ENCODE measurements at regions not wholly inside any gene's neighbourhood (a gene's known extent, or its start where the extent isn't known, plus 50 kb on each side); places are given as distances from the start of the nearest gene placed in this dataset.
"Not testable (repeated sequence)": the region's sequence is repeated elsewhere in the genome, so short reads cannot be mapped to it uniquely, and the experiment has no call there.

- H3K36me3 ChIP-seq (ENCODE audit: insufficient read depth, low read length) = no peaks in the 10 kb centered on the region
- CTCF ChIA-PET = interaction anchor here (1.2 kb wide), 1 partner anchor 14 kb away, joined by 3 read pairs; no protein-coding TSS in a partner anchor
- no peak overlapping the region for H3K4me3 ChIP-seq (ENCODE audit: low read length)
- Mint-ChIP-seq H3K27me3 (no peaks in the 10 kb centered on the region), H3K9me3 (peaks cover 17 to 34% (median 22%) of the 10 kb centered on the region in 5 donors), H3K4me3 (no peak overlapping the region), H3K4me1 (no peaks in the 10 kb centered on the region), H3K36me3 (peaks cover 0 to 3% (median 0%) of the 10 kb centered on the region in 3 donors), H3K27ac (no peak overlapping the region)
- H3K27me3 ChIP-seq (ENCODE audit: insufficient read depth, low read length, poor library complexity, severe bottlenecking) = no peaks in the 10 kb centered on the region
- no peak for DNase-seq
- POLR2A ChIA-PET = no interaction called here
- no peaks in the 10 kb centered on the region for H3K4me1 ChIP-seq (ENCODE audit: insufficient read depth, low read length)
- no peak overlapping the region for H3K27ac ChIP-seq (ENCODE audit: low read depth, low read length)
- no peaks in the 10 kb centered on the region for H3K9me3 ChIP-seq (ENCODE audit: low read length)
Measured at GRCh38 chr18:66393463-66393862, 210.4 kb downstream of the CDH19 start.

GRCh38 chr18:66377291-66377690 is 226.6 kb downstream of the CDH19 start:
- POLR2A ChIA-PET = no interaction called here
- Histone ChIP-seq H3K27ac (ENCODE audit: low read depth, low read length) (no peak overlapping the region), H3K36me3 (ENCODE audit: insufficient read depth, low read length) (no peaks in the 10 kb centered on the region), H3K27me3 (ENCODE audit: insufficient read depth, low read length, poor library complexity, severe bottlenecking) (no peaks in the 10 kb centered on the region), H3K9me3 (ENCODE audit: low read length) (no peaks in the 10 kb centered on the region), H3K4me1 (ENCODE audit: insufficient read depth, low read length) (no peaks in the 10 kb centered on the region), H3K4me3 (ENCODE audit: low read length) (no peak overlapping the region)
- Mint-ChIP-seq H3K36me3 (no peaks in the 10 kb centered on the region), H3K9me3 (peaks cover 0 to 16% (median 7%) of the 10 kb centered on the region in 5 donors), H3K4me1 (no peaks in the 10 kb centered on the region), H3K27ac (no peak overlapping the region), H3K4me3 (no peak overlapping the region), H3K27me3 (no peaks in the 10 kb centered on the region)
- CTCF ChIA-PET = no interaction called here
- no peak for DNase-seq

- H3K9me3 ChIP-seq (ENCODE audit: low read length); H3K27me3 ChIP-seq (ENCODE audit: insufficient read depth, low read length, poor library complexity, severe bottlenecking); H3K4me1 Mint-ChIP-seq; H3K27ac Mint-ChIP-seq; H3K27ac ChIP-seq (ENCODE audit: low read depth, low read length); H3K27me3 Mint-ChIP-seq; H3K4me1 ChIP-seq (ENCODE audit: insufficient read depth, low read length); H3K36me3 ChIP-seq (ENCODE audit: insufficient read depth, low read length); POLR2A ChIA-PET; CTCF ChIA-PET; DNase-seq; H3K4me3 Mint-ChIP-seq; H3K36me3 Mint-ChIP-seq; H3K4me3 ChIP-seq (ENCODE audit: low read length): not testable (repeated sequence)
- peaks cover 0 to 24% (median 10%) of the 10 kb centered on the region in 5 donors for H3K9me3 Mint-ChIP-seq
Measured at GRCh38 chr18:66375391-66375790, 228.5 kb downstream of the CDH19 start.

- no peaks in the 10 kb centered on the region for H3K4me1 ChIP-seq (ENCODE audit: insufficient read depth, low read length)
- no peaks in the 10 kb centered on the region for H3K4me1 Mint-ChIP-seq
- no peak overlapping the region for H3K4me3 ChIP-seq (ENCODE audit: low read length)
- H3K27ac ChIP-seq (ENCODE audit: low read depth, low read length) = no peak overlapping the region
- H3K9me3 Mint-ChIP-seq = peaks cover 0 to 22% (median 4%) of the 10 kb centered on the region in 5 donors
- H3K36me3 ChIP-seq (ENCODE audit: insufficient read depth, low read length) = no peaks in the 10 kb centered on the region
- no peak for DNase-seq
- no peak overlapping the region for H3K4me3 Mint-ChIP-seq
- CTCF ChIA-PET = no interaction called here
- H3K36me3 Mint-ChIP-seq = no peaks in the 10 kb centered on the region
- no peak overlapping the region for H3K27ac Mint-ChIP-seq
- H3K27me3 ChIP-seq (ENCODE audit: insufficient read depth, low read length, poor library complexity, severe bottlenecking) = no peaks in the 10 kb centered on the region
- POLR2A ChIA-PET = no interaction called here
- no peaks in the 10 kb centered on the region for H3K9me3 ChIP-seq (ENCODE audit: low read length)
- H3K27me3 Mint-ChIP-seq = no peaks in the 10 kb centered on the region
Measured at GRCh38 chr18:66346833-66347588, 256.9 kb downstream of the CDH19 start.

GRCh38 chr18:66344227-66344626 is 259.7 kb downstream of the CDH19 start:
- ChIA-PET POLR2A (no interaction called here), CTCF (no interaction called here)
- DNase-seq = no peak
- H3K4me1 ChIP-seq (ENCODE audit: insufficient read depth, low read length) = no peaks in the 10 kb centered on the region
- H3K27ac ChIP-seq (ENCODE audit: low read depth, low read length) = no peak overlapping the region
- Mint-ChIP-seq H3K4me3 (no peak overlapping the region), H3K27ac (no peak overlapping the region), H3K27me3 (no peaks in the 10 kb centered on the region), H3K36me3 (no peaks in the 10 kb centered on the region), H3K9me3 (peaks cover 0 to 17% (median 4%) of the 10 kb centered on the region in 5 donors), H3K4me1 (no peaks in the 10 kb centered on the region)
- H3K36me3 ChIP-seq (ENCODE audit: insufficient read depth, low read length) = no peaks in the 10 kb centered on the region
- no peak overlapping the region for H3K4me3 ChIP-seq (ENCODE audit: low read length)
- no peaks in the 10 kb centered on the region for H3K27me3 ChIP-seq (ENCODE audit: insufficient read depth, low read length, poor library complexity, severe bottlenecking)
- H3K9me3 ChIP-seq (ENCODE audit: low read length) = no peaks in the 10 kb centered on the region

GRCh38 chr18:66342577-66342976 is 261.3 kb downstream of the CDH19 start:
- CTCF ChIA-PET = no interaction called here
- Histone ChIP-seq H3K36me3 (ENCODE audit: insufficient read depth, low read length) (no peaks in the 10 kb centered on the region), H3K9me3 (ENCODE audit: low read length) (no peaks in the 10 kb centered on the region), H3K27ac (ENCODE audit: low read depth, low read length) (no peak overlapping the region), H3K4me1 (ENCODE audit: insufficient read depth, low read length) (no peaks in the 10 kb centered on the region), H3K4me3 (ENCODE audit: low read length) (no peak overlapping the region), H3K27me3 (ENCODE audit: insufficient read depth, low read length, poor library complexity, severe bottlenecking) (no peaks in the 10 kb centered on the region)
- Mint-ChIP-seq H3K27me3 (no peaks in the 10 kb centered on the region), H3K4me3 (no peak overlapping the region), H3K36me3 (no peaks in the 10 kb centered on the region), H3K4me1 (no peaks in the 10 kb centered on the region), H3K9me3 (peaks cover 0 to 23% (median 7%) of the 10 kb centered on the region in 5 donors), H3K27ac (no peak overlapping the region)
- POLR2A ChIA-PET = no interaction called here
- DNase-seq = no peak

- Mint-ChIP-seq H3K27ac (no peak overlapping the region), H3K9me3 (peaks cover 0 to 19% (median 12%) of the 10 kb centered on the region in 5 donors), H3K36me3 (no peaks in the 10 kb centered on the region), H3K27me3 (no peaks in the 10 kb centered on the region), H3K4me1 (no peaks in the 10 kb centered on the region), H3K4me3 (no peak overlapping the region)
- Histone ChIP-seq H3K27ac (ENCODE audit: low read depth, low read length) (no peak overlapping the region), H3K27me3 (ENCODE audit: insufficient read depth, low read length, poor library complexity, severe bottlenecking) (no peaks in the 10 kb centered on the region), H3K4me3 (ENCODE audit: low read length) (no peak overlapping the region), H3K4me1 (ENCODE audit: insufficient read depth, low read length) (no peaks in the 10 kb centered on the region), H3K9me3 (ENCODE audit: low read length) (no peaks in the 10 kb centered on the region), H3K36me3 (ENCODE audit: insufficient read depth, low read length) (no peaks in the 10 kb centered on the region)
- POLR2A ChIA-PET = no interaction called here
- no peak for DNase-seq
- CTCF ChIA-PET = no interaction called here
Measured at GRCh38 chr18:66334534-66334933, 269.4 kb downstream of the CDH19 start.

GRCh38 chr18:66329716-66330115 is 274.2 kb downstream of the CDH19 start:
- H3K36me3 Mint-ChIP-seq = no peaks in the 10 kb centered on the region

More at GRCh38 chr18:66329716-66330115, 274.2 kb downstream of the CDH19 start:
- Mint-ChIP-seq H3K27ac (no peak overlapping the region), H3K27me3 (no peaks in the 10 kb centered on the region), H3K4me3 (no peak overlapping the region), H3K4me1 (no peaks in the 10 kb centered on the region), H3K9me3 (peaks cover 0 to 19% (median 2%) of the 10 kb centered on the region in 5 donors)
- no peak overlapping the region for H3K27ac ChIP-seq (ENCODE audit: low read depth, low read length)
- H3K9me3 ChIP-seq (ENCODE audit: low read length) = no peaks in the 10 kb centered on the region
- H3K36me3 ChIP-seq (ENCODE audit: insufficient read depth, low read length) = no peaks in the 10 kb centered on the region
- ChIA-PET POLR2A (no interaction called here), CTCF (no interaction called here)
- H3K27me3 ChIP-seq (ENCODE audit: insufficient read depth, low read length, poor library complexity, severe bottlenecking) = no peaks in the 10 kb centered on the region
- H3K4me3 ChIP-seq (ENCODE audit: low read length) = no peak overlapping the region
- no peaks in the 10 kb centered on the region for H3K4me1 ChIP-seq (ENCODE audit: insufficient read depth, low read length)
- no peak for DNase-seq
